ENCODE measurements at regions not wholly inside any gene's neighbourhood (a gene's known extent, or its start where the extent isn't known, plus 50 kb on each side); places are given as distances from the start of the nearest gene placed in this dataset.

DNA sequence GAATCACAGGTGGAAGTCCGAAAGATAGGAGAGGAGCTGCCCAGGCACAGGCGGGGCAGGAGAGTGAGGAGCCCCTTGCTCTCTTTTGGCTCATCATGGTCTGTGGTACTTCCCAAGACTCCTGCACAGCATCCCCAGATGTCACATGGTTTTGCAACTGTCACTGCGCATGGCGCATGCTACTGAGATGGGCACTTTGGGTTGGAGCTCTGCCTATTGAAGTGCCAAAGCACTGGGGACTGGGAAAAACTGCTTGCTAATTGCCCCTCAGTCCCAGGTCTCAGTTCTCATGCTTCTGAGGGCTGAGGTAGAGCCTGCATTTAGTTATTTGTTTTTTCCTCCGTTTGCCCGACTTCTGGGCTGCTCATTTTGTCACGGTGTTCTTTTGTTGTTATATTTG is 156.8 kb upstream of the CDH13 start:
- TF ChIP-seq, protein P1, sequence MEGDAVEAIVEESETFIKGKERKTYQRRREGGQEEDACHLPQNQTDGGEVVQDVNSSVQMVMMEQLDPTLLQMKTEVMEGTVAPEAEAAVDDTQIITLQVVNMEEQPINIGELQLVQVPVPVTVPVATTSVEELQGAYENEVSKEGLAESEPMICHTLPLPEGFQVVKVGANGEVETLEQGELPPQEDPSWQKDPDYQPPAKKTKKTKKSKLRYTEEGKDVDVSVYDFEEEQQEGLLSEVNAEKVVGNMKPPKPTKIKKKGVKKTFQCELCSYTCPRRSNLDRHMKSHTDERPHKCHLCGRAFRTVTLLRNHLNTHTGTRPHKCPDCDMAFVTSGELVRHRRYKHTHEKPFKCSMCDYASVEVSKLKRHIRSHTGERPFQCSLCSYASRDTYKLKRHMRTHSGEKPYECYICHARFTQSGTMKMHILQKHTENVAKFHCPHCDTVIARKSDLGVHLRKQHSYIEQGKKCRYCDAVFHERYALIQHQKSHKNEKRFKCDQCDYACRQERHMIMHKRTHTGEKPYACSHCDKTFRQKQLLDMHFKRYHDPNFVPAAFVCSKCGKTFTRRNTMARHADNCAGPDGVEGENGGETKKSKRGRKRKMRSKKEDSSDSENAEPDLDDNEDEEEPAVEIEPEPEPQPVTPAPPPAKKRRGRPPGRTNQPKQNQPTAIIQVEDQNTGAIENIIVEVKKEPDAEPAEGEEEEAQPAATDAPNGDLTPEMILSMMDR (conservative IDR thresholded peaks at IDR 0.05; ENCODE audit: low read depth, low read length): no peak
- H3K4me3 ChIP-seq (ENCODE audit: low read length): no peak overlapping the region
- no peak for DNase-seq (ENCODE audit: low read depth)

DNA sequence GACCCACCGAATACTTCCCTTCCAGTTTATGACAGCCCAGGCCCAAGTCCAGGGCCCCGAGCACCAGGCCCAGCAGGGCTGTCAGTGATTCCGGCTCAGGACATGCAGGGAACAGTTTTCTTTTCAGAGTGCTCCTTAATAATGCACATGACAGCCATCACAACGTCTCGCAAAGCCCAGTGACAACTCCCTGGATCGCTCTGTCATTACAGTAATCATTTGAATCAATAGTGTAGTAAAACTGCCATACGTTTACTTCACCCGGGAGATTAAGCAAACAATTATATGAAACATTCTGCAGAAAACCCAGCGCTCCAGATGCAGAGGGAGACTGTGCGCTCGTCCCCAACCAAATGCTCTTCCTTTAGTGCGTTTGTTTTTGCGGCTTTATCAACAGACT is 162.6 kb upstream of the CDH13 start:
- DNase-seq (ENCODE audit: low read depth): no peak
- TF ChIP-seq, protein P1 (conservative IDR thresholded peaks at IDR 0.05; ENCODE audit: low read depth, low read length): no peak
- H3K4me3 ChIP-seq (ENCODE audit: low read length): no peak overlapping the region

DNA sequence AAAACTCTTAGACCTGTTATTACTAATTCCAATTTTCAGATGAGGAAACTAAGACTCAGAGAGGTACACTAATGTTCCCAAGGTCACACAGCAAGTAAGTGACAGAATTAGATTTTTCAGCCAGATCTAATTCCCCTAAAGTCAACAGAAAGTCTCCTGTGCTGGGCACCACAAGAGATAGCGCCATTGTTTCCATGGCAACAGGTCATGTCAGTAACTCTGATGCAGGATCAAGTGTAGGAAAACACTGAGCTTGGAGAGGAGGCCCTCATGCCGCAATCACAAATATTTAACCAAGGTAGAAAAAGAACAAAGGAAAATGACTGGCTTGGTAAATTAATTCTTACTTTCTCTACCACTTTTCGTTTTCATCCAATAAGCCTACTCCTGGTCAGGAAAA is 166.0 kb upstream of the CDH13 start:
- TF ChIP-seq, protein P1 (conservative IDR thresholded peaks at IDR 0.05; ENCODE audit: low read depth, low read length): no peak
- DNase-seq (ENCODE audit: low read depth): no peak
- H3K4me3 ChIP-seq (ENCODE audit: low read length): no peak overlapping the region

DNA sequence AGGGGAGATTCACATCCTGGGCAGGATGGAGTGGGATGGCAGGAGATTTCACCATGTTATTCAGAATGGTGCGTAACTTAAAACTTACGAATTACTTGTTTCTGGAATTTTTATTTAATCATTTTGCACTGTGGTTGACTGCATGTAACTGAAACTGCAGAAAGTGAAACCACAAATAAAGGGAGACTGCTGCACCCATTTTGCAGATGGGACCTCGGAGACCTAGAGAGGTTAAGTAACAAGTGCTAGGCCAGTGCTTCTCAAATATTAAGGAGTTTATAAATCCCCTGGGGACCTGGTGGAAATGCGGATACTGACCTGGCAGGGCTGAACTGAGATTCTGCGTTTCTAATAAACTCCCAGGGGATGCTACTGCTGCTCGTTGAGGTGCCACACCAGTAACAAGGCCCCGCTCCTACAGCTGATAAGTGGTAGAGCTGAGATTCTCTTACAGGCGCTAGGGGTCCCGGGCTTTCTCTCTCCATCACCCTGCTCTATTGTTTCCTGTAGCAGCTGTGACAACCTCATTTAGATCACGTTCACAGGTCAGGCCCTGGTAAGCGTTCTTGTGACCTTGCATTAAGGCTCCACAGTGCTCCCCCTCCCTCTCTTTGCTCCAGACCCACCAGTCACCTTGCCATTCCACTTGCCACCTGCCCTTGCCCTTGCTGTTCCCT is 167.1 kb upstream of the CDH13 start:
- no peak overlapping the region for H3K4me3 ChIP-seq (ENCODE audit: low read length)
- DNase-seq (ENCODE audit: low read depth): no peak
- TF ChIP-seq, protein P1 (conservative IDR thresholded peaks at IDR 0.05; ENCODE audit: low read depth, low read length): no peak

DNA sequence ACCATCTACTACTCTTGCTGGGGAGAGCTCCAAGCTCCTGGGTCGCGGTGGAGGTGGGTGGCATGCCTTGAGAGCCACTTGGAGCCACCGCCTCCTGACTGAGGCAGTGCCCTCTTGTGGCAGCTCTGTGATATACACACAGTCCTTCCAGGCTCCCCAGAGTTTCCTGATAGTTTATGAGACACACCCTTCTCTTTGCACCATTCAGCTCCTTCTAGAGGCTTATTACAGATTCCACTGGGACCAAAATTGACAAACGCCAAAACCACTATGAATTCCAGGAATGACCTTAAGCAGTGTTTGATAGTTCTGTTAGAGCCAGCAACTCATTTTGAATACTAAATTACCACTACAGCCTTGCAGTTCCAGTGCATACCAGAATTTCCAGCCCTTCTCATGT is 170.1 kb upstream of the CDH13 start:
- H3K4me3 ChIP-seq (ENCODE audit: low read length): no peak overlapping the region
- TF ChIP-seq, protein P1 (conservative IDR thresholded peaks at IDR 0.05; ENCODE audit: low read depth, low read length): peak; percentile 92
- DNase-seq (ENCODE audit: low read depth): peak; percentile 9

DNA sequence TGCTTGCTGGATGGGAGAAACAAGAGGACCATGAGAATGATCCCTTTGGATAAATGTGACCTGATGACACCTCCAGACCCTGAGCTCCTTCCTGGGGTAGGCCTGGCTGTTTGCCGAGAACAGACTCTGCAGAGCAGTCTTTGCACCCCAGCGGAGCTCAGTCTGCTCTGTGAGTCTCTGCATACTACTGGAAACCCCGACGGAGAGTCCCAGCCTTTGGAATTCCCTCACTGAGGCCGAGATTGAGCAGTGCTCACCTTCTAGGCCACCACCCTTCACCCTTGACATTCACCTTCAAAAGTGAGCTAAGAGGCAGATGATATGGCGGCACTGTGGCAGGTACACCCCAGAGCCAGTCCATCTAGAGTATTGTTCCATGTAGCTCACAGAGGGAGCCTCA is 172.2 kb upstream of the CDH13 start:
- H3K4me3 ChIP-seq (ENCODE audit: low read length): no peak overlapping the region
- TF ChIP-seq, protein P1 (conservative IDR thresholded peaks at IDR 0.05; ENCODE audit: low read depth, low read length): no peak
- DNase-seq (ENCODE audit: low read depth): no peak

DNA sequence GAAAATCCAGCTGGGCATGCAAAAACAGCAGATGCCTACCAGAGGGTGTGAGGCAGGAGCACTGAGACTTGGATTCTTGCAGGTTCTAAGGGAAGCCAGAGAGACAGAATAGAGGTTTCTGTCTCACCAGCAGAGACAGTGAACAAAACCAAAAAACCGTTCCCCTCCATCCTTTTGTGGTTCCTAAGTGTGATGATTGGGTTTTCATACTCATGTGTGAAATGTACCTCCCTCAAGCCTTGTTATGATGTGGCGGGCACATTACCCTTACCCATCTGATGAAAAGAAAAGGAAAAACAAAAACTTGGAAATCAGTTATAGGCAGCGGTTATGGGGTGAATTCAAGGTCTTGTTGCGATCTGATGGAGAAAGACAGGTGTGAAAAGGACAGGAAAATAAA is 172.6 kb upstream of the CDH13 start:
- TF ChIP-seq, protein P1 (conservative IDR thresholded peaks at IDR 0.05; ENCODE audit: low read depth, low read length): no peak
- no peak overlapping the region for H3K4me3 ChIP-seq (ENCODE audit: low read length)
- DNase-seq (ENCODE audit: low read depth): no peak

All from retinal pigment epithelial cell (primary cell).